ENCODE measurements at regions not wholly inside any gene's neighbourhood (a gene's known extent, or its start where the extent isn't known, plus 50 kb on each side); places are given as distances from the start of the nearest gene placed in this dataset.

DNA sequence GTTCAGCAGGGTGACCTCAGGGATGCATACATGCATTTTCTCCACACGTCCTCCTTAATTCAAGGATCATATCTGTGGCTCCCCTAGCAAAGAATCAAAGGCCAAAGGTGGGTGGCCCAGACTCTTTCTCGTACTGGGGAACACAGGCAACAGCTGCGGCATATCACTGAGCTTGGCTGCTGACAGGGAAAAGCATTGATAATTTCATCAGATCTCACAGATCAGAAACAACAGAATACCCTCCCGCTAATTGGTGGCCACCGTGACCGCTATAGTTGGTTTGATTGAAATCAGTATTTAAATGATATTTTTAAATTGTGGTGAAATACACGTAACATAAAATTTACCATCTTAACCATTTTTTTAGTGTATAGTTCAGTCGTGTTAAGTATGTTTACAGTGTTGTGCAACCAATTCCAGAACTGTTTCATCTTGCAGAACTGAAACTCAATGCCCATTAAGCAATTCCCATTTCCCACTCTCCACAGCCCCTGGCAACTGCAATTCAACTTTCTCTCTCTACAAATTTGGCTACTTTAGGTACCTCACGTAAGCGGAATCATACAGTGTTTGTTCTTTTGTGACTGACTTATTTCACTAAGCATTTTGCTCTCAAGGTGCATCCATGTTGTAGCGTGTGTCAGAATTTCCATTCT is 74.7 kb upstream of the TMEM170B start (continued):
- TF ChIP-seq, protein P1, sequence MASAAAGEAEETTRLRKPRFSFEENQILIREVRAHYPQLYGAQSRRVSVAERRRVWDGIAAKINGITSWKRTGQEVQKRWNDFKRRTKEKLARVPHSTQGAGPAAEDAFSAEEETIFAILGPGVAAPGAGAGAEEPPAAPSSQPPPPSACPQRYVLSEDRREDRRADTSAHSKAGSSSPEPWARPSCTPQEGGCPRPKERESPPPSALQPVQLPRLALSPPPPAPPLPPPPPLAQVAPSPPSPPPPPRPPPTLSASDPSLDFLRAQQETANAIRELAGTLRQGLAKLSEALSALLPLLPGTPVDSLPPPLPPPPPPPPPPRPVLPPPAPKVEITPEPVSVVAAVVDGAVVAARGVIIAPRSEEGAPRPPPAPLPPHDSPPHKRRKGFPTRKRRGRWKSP (CRISPR knock-in tag; IDR thresholded peaks at IDR 0.05): no peak
- TF ChIP-seq ZNF660 (CRISPR knock-in tag; IDR thresholded peaks at IDR 0.05; ENCODE audit: borderline replicate concordance, low read depth) (no peak), ZNF343 (CRISPR knock-in tag; IDR thresholded peaks at IDR 0.05) (no peak), BRD4 (CRISPR knock-in tag; IDR thresholded peaks at IDR 0.05) (no peak), TAF15 (IDR thresholded peaks at IDR 0.05; ENCODE audit: low read depth, low read length, poor library complexity, severe bottlenecking) (no peak), ZBTB8A (CRISPR knock-in tag; IDR thresholded peaks at IDR 0.05; ENCODE audit: borderline replicate concordance, low read depth) (no peak), ZNF788 (CRISPR knock-in tag; IDR thresholded peaks at IDR 0.05; ENCODE audit: borderline replicate concordance) (no peak), ZNF589 (CRISPR knock-in tag; conservative IDR thresholded peaks at IDR 0.05) (no peak), SUZ12 (IDR thresholded peaks at IDR 0.05; ENCODE audit: low read depth, low read length) (no peak), ZIK1 (CRISPR knock-in tag; IDR thresholded peaks at IDR 0.05; ENCODE audit: borderline replicate concordance, low read depth) (no peak), ZNF329 (CRISPR knock-in tag; IDR thresholded peaks at IDR 0.05; ENCODE audit: low read depth) (no peak), ZNF777 (CRISPR knock-in tag; IDR thresholded peaks at IDR 0.05) (no peak), CAMTA2 (CRISPR knock-in tag; IDR thresholded peaks at IDR 0.05; ENCODE audit: borderline replicate concordance) (no peak), TOE1 (CRISPR knock-in tag; IDR thresholded peaks at IDR 0.05) (no peak), ZNF816 (CRISPR knock-in tag; IDR thresholded peaks at IDR 0.05; ENCODE audit: borderline replicate concordance) (no peak), ZZZ3 (CRISPR knock-in tag; IDR thresholded peaks at IDR 0.05; ENCODE audit: borderline replicate concordance) (no peak), ZNF550 (CRISPR knock-in tag; IDR thresholded peaks at IDR 0.05; ENCODE audit: borderline replicate concordance) (no peak), ZNF317 (CRISPR knock-in tag; IDR thresholded peaks at IDR 0.05) (no peak)
- TF ChIP-seq, protein P2, sequence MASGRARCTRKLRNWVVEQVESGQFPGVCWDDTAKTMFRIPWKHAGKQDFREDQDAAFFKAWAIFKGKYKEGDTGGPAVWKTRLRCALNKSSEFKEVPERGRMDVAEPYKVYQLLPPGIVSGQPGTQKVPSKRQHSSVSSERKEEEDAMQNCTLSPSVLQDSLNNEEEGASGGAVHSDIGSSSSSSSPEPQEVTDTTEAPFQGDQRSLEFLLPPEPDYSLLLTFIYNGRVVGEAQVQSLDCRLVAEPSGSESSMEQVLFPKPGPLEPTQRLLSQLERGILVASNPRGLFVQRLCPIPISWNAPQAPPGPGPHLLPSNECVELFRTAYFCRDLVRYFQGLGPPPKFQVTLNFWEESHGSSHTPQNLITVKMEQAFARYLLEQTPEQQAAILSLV (CRISPR knock-in tag; IDR thresholded peaks at IDR 0.05; ENCODE audit: borderline replicate concordance): no peak
- TF ChIP-seq, protein P3, sequence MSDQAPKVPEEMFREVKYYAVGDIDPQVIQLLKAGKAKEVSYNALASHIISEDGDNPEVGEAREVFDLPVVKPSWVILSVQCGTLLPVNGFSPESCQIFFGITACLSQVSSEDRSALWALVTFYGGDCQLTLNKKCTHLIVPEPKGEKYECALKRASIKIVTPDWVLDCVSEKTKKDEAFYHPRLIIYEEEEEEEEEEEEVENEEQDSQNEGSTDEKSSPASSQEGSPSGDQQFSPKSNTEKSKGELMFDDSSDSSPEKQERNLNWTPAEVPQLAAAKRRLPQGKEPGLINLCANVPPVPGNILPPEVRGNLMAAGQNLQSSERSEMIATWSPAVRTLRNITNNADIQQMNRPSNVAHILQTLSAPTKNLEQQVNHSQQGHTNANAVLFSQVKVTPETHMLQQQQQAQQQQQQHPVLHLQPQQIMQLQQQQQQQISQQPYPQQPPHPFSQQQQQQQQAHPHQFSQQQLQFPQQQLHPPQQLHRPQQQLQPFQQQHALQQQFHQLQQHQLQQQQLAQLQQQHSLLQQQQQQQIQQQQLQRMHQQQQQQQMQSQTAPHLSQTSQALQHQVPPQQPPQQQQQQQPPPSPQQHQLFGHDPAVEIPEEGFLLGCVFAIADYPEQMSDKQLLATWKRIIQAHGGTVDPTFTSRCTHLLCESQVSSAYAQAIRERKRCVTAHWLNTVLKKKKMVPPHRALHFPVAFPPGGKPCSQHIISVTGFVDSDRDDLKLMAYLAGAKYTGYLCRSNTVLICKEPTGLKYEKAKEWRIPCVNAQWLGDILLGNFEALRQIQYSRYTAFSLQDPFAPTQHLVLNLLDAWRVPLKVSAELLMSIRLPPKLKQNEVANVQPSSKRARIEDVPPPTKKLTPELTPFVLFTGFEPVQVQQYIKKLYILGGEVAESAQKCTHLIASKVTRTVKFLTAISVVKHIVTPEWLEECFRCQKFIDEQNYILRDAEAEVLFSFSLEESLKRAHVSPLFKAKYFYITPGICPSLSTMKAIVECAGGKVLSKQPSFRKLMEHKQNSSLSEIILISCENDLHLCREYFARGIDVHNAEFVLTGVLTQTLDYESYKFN (CRISPR knock-in tag; conservative IDR thresholded peaks at IDR 0.05): peak; percentile 39; the same call in 1 of the 2 replicates
- TF ChIP-seq, protein P4, sequence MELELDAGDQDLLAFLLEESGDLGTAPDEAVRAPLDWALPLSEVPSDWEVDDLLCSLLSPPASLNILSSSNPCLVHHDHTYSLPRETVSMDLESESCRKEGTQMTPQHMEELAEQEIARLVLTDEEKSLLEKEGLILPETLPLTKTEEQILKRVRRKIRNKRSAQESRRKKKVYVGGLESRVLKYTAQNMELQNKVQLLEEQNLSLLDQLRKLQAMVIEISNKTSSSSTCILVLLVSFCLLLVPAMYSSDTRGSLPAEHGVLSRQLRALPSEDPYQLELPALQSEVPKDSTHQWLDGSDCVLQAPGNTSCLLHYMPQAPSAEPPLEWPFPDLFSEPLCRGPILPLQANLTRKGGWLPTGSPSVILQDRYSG (CRISPR knock-in tag; IDR thresholded peaks at IDR 0.05): no peak
- TF ChIP-seq, protein P5, sequence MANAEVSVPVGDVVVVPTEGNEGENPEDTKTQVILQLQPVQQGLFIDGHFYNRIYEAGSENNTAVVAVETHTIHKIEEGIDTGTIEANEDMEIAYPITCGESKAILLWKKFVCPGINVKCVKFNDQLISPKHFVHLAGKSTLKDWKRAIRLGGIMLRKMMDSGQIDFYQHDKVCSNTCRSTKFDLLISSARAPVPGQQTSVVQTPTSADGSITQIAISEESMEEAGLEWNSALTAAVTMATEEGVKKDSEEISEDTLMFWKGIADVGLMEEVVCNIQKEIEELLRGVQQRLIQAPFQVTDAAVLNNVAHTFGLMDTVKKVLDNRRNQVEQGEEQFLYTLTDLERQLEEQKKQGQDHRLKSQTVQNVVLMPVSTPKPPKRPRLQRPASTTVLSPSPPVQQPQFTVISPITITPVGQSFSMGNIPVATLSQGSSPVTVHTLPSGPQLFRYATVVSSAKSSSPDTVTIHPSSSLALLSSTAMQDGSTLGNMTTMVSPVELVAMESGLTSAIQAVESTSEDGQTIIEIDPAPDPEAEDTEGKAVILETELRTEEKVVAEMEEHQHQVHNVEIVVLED (CRISPR knock-in tag; IDR thresholded peaks at IDR 0.05; ENCODE audit: borderline replicate concordance): no peak

Measured in HepG2 (cell line).